ENCODE measurements at regions not wholly inside any gene's neighbourhood (a gene's known extent, or its start where the extent isn't known, plus 50 kb on each side); places are given as distances from the start of the nearest gene placed in this dataset.

- no peak overlapping the region for H3K4me3 Mint-ChIP-seq
- H3K27me3 Mint-ChIP-seq: peaks cover 7% of the 10 kb centered on the region
- ChIA-PET POLR2A (no interaction called here), CTCF (no interaction called here)
- H3K4me1 Mint-ChIP-seq: no peaks in the 10 kb centered on the region
- H3K9me3 Mint-ChIP-seq: no peaks in the 10 kb centered on the region
- no peaks in the 10 kb centered on the region for H3K36me3 Mint-ChIP-seq (ENCODE audit: low read depth)
- DNase-seq: no peak
- H3K27ac Mint-ChIP-seq: no peak overlapping the region
Measured at GRCh38 chr3:151024339-151024738, 51.8 kb upstream of the CLRN1 start.

GRCh38 chr3:151034303-151034702, 51.2 kb upstream of the MED12L start:
- no peak overlapping the region for H3K27ac Mint-ChIP-seq
- peaks cover under 1% of the 10 kb centered on the region for H3K27me3 Mint-ChIP-seq
- ChIA-PET CTCF (interaction anchor here (0.8 kb wide), 1 partner anchor 131 kb away, joined by 3 read pairs; no protein-coding TSS in a partner anchor), POLR2A (no interaction called here)
- no peaks in the 10 kb centered on the region for H3K36me3 Mint-ChIP-seq (ENCODE audit: low read depth)
- DNase-seq: no peak
- no peak overlapping the region for H3K4me3 Mint-ChIP-seq
- H3K4me1 Mint-ChIP-seq: no peaks in the 10 kb centered on the region
- H3K9me3 Mint-ChIP-seq: no peaks in the 10 kb centered on the region

DNA sequence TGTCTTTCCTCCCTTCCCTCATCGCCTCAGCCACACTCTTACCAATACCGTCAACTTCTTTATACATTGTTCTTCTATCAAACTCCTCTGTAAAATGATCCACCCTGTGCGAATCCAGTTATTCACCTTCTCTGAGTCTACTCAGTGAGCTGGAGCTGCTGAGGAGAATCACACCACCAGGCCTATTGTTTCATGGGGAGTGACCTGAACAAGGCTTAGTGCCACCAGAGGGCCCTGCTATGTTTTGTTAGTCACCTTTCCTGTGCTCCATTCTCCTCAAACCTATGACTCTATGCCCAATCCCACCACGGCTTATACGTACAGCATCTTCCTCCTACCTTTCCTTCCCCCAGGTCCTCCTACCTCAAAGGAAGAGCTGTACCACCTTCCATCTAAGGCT, 50.4 kb upstream of the MED12L start:
- DNase-seq: no peak
- Mint-ChIP-seq H3K27me3 (no peaks in the 10 kb centered on the region), H3K4me3 (no peak overlapping the region)

More for the DNA sequence above, 50.4 kb upstream of the MED12L start:
- Mint-ChIP-seq H3K27ac (no peak overlapping the region), H3K36me3 (ENCODE audit: low read depth) (no peaks in the 10 kb centered on the region), H3K9me3 (no peaks in the 10 kb centered on the region), H3K4me1 (no peaks in the 10 kb centered on the region)
- ChIA-PET POLR2A (no interaction called here), CTCF (interaction anchor here (0.6 to 0.8 kb wide), 2 partner anchors 132 to 183 kb away, joined by 3 to 5 read pairs; no protein-coding TSS in a partner anchor)
